ENCODE measurements at regions not wholly inside any gene's neighbourhood (a gene's known extent, or its start where the extent isn't known, plus 50 kb on each side); places are given as distances from the start of the nearest gene placed in this dataset.

DNA sequence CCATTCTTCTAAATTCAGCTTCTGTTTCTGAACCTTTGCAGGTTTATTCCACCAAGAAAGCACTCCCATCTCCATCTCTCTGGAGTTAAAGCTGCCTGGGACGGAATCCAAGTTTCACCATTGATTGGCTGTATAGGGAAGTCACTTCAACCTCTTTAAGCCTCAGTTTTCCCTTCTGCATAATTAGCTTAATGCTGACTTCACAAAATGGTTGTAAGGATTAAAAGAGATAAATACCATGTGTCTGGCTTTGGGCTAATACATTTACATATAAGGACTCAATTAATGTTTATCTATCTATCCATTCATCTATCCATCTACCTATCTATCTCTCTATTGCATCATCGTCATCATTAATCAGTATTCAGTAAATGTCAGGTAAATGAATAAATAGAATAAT, 629.6 kb upstream of the MGMT start:
- DNase-seq, result no peak

DNA sequence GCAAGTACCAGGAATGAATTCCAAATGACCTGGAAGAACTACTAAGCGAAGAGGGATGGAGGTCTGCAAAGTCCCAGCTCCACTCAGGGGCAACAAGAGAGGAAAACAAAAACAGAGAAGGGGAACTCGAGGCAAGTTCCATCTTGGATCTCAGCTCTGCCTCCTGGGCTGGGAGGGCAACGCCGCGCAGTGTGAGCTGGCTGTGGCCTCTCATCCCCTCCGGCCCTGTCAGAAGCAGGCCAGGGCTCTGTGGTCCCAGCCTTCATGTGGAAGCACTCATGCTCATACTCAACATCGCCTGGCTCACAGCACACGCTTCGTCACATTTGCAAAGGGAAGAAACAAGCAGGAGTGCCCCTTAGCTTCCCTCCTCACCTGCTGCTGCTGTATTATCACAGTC, 627.9 kb upstream of the MGMT start:
- DNase-seq, result no peak

DNA sequence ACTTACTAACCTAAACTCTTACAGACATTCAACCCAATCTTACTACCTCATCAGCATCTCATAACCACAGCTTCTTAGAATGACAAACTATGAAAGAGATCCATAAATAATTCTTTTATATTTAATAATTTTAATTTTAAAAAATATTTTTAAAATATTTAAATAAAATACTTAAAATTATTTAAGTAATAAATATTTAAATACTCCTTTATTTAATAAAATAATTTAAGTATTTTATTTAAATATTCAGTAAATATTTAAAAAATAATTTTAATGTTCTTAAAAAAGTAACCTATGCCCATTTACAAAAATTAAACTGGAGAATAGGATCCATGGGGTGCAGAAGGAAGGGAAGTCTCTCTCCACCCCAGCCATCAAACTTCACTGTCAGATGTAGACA, 627.3 kb upstream of the MGMT start:
- no peak for DNase-seq

DNA sequence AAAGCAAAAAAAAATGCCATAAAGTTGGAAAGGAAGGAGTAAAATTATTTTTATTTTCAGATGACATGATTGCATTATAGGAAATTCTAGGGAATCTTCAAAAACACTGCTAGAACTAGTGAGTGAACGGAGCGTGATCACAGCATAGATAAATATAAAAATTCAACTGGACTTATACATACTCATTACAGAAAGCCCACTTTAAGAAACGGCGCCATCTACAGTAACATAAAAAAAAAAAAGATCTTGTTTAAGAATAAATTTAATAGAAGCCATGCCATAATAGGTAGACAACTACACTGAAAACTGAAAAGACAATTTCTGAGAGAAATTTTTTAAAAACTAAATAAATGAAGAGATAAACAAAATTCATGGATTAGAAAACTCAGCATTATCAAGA, 623.1 kb upstream of the MGMT start:
- no peak for DNase-seq

DNA sequence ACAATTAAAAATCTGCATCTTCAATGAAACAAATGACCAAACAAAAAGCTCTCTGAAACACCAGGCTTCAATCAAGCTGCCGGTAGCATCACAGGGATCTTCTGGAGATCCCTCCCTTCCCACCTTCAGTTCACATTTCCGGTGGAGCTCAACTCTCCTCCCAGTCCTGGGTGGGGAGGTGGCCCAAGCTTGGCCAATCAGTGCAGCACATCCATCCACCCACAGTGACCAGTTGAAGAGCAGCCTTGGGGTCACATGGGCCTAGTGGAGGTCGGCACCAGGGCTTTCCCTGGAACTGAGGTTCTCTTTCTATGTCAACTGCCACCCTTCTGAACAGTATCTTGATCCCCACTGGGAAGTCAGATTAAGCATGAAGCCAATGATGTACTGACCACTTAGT, 620.1 kb upstream of the MGMT start:
- no peak for DNase-seq

- no peak for DNase-seq
Observed at GRCh38 chr10:128848810-128849209, 618.2 kb upstream of the MGMT start.

DNA sequence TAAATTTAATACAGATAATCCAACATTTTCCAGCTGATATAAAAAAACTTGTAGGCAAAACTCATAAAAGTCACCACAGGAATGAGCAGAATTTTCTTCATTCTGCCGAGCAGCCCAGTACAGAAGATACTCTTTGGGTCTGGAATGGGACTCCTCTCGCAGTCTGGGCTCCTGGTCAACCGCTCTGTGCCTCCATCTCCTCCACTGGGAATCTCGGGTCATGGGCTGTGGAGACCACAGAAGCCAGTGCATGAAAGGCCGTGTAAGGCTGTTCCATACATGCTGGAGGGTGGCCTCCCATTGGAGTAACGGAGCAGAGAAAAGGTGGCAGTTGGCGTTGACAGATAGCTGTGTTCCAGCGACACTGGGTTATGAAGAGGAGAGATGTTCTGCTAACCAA, 616.4 kb upstream of the MGMT start:
- DNase-seq, result no peak

- no peak for DNase-seq
Observed at GRCh38 chr10:128851281-128851680, 615.8 kb upstream of the MGMT start.

DNA sequence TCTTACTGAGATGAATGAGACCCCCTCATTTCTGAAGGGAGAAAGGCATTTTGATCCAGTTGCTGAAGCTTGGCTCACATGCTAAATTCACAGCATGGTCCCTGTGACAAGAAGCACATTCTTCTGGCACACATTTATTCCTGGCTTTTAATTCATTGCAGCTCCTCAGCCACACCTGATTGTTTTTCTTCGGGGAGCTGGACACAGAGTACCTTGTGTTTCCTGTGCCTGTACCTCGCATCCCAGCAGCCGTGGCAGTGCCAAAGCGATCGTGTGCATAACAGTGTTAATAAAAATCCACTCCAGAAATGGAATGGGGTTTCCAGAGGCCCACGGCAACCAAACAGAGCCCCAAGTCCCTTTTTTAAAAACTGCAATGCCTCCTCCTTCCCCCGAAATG, 615.3 kb upstream of the MGMT start:
- DNase-seq, result no peak

GRCh38 chr10:128852449-128852848, 614.6 kb upstream of the MGMT start:
- DNase-seq, result no peak

DNA sequence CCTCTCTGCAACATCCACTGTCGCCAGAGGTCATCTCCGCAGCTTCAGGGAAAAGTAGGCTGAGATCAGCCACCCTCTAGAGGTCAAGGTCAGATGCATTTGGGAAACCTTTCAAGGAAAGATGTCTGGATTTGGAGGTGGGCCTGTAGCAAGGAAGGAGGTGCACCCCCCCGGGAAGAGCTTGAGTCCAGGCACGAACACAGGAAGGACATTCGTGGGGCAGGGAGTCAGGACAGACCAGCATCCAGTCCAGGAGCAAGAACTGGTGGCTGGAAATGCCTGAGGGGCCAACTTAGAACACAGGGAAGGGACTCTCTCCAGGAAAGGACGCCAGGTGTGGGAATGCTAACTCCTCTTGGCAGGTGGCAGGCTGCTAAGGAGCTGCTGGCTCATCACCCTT, 614.1 kb upstream of the MGMT start:
- DNase-seq, result no peak

DNA sequence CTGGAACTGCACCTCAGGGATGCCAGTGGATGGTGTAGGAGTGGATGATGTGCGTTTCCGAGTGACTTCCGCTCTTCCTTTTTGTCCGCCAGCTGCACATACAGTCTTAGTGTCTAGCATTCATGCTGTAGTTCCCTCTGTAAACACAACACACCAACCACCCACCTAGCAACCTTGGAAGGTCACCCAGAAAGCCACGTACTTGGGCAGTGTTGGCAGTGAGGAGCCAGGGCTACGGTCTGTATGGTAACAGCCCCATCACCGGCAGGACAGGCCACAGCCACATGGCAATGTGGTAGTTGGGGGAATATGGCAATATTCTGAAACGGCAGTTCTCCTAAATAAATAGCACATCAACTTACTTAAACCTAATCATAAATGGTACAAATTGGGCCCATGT, 613.5 kb upstream of the MGMT start:
- no peak for DNase-seq

- no peak for DNase-seq
Observed at GRCh38 chr10:128854204-128854603, 612.8 kb upstream of the MGMT start.

- no peak for DNase-seq
Observed at GRCh38 chr10:128854963-128855362, 612.1 kb upstream of the MGMT start.

- no peak for DNase-seq
Observed at GRCh38 chr10:128855618-128856428, 611.2 kb upstream of the MGMT start.

- DNase-seq, result no peak
Observed at GRCh38 chr10:128859738-128860386, 607.2 kb upstream of the MGMT start.

DNA sequence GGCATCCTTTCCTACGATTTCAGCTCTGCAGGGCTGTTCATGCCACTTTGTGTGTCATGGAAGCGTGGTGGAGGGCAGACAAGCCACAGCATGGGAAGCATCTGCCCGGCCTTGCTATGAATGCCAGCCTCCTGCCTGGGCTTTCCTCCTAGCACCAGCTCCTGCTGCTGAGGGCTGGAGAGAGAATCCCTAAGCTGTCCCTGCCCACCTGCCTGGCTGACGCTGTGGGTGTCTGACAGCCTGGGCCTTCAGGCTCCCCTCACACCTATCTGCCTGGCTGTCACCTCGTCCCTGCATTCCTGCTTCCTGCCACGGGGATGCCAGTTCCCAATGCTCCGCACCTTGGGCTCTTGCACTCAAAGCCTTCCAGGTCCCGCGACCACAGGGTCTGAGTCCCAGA, 606.5 kb upstream of the MGMT start:
- DNase-seq, result no peak

DNA sequence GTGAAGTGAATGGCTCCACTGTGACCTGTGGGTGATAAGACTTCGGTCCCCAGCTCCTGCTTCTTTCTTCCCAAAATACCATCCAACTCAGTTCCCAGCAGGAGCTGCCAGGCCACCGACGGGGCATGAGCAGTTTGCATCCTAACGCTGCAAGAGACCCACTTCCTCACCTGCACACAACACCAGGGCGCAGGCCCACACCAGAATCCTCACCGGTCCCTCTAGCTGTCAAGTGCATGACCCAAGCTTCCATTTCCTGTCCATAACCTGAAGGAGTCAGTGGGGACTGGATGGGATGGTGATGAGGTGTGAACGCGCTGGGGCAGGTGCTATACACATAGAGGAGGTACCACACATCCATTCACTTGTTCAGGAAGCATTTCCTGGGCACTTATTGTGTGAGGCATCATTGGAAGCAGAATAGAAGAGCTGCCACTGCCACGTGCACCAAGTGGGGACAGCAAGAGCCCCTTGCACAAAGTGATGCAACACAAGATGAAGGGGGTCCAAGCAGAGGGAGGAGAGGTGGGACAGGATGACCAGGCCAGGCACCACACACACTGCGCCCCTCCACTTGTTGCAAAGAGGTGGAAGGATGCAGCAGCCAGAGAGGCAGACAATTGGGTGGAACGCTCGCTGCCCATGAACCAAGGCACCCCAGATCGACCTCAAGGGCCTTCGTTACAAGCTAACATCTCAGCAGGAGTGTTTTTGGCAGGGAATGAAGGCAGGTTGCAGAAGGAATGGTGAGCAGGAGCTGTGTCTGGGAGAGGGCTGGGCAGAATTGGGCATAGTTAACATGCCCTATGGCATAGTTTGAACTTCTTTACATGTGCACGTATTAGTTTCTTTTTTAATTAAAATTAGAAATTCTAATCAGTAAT, 605.8 kb upstream of the MGMT start:
- no peak for DNase-seq

- DNase-seq, result no peak
Observed at GRCh38 chr10:128863411-128863810, 603.6 kb upstream of the MGMT start.

- no peak for DNase-seq
Observed at GRCh38 chr10:128863823-128864405, 603.1 kb upstream of the MGMT start.

GRCh38 chr10:128864554-128865295, 602.3 kb upstream of the MGMT start:
- DNase-seq, result no peak

- DNase-seq, result no peak
Observed at GRCh38 chr10:128865436-128866195, 601.4 kb upstream of the MGMT start.

All from GOT3 (cell line).